Hepatocyte (in vitro differentiated cells): ENCODE measurements at regions not wholly inside any gene's neighbourhood (a gene's known extent, or its start where the extent isn't known, plus 50 kb on each side); places are given as distances from the start of the nearest gene placed in this dataset.

Experiments
- DNase-seq: peaks from one replicate; pipeline ENCODE4 v3.0.0-alpha.2; 2016; ENCODE audit warnings: low spot score
- H2AFZ ChIP-seq: fragments of 200-600 bp; sonication (generic); 2 replicates; pipeline ENCODE4 v1.6.0; 2016; ENCODE audit warnings: antibody characterized with exemption, mild to moderate bottlenecking
- H3K27ac ChIP-seq: fragments of 200-600 bp; sonication (generic); 2 replicates; pipeline ENCODE4 v1.5.1; 2016; ENCODE audit warnings: mild to moderate bottlenecking
- H3K27me3 ChIP-seq: fragments of 200-600 bp; sonication (generic); 2 replicates; pipeline ENCODE4 v1.6.1; 2016
- H3K36me3 ChIP-seq: fragments of 200-600 bp; sonication (generic); replicated peaks from 2 replicates; pipeline ENCODE4 v1.5.1; 2016; ENCODE audit warnings: low read depth; ENCODE audit not compliant: insufficient read depth
- H3K4me1 ChIP-seq: fragments of 200-600 bp; sonication (generic); 2 replicates; pipeline ENCODE4 v1.5.1; 2016; ENCODE audit warnings: mild to moderate bottlenecking, moderate library complexity; ENCODE audit not compliant: insufficient read depth
- H3K4me2 ChIP-seq: fragments of 200-600 bp; sonication (generic); 2 replicates; pipeline ENCODE4 v1.6.0; 2016
- H3K4me3 ChIP-seq: fragments of 200-600 bp; sonication (generic); 2 replicates; pipeline ENCODE4 v1.5.1; 2016; ENCODE audit warnings: mild to moderate bottlenecking
- H3K79me2 ChIP-seq: fragments of 200-600 bp; sonication (generic); 2 replicates; pipeline ENCODE4 v1.6.0; 2017; ENCODE audit warnings: mild to moderate bottlenecking
- H3K9me2 ChIP-seq: fragments of 200-600 bp; sonication (generic); replicated peaks from 2 replicates; pipeline ENCODE4 v1.6.0; 2017; ENCODE audit warnings: mild to moderate bottlenecking; ENCODE audit not compliant: insufficient read depth
- H3K9me3 ChIP-seq: fragments of 200-600 bp; sonication (generic); 2 replicates; pipeline ENCODE4 v1.5.1; 2016; ENCODE audit warnings: low read depth, mild to moderate bottlenecking
- H4K20me1 ChIP-seq: fragments of 200-600 bp; sonication (generic); 2 replicates; pipeline ENCODE4 v1.6.0; 2016; ENCODE audit warnings: mild to moderate bottlenecking; ENCODE audit not compliant: insufficient read depth, poor library complexity, severe bottlenecking
- CTCF ChIP-seq: fragments of 200-600 bp; sonication (generic); IDR thresholded peaks from 2 replicates; pipeline ENCODE4 v1.5.1; 2016; ENCODE audit warnings: antibody characterized with exemption, mild to moderate bottlenecking; ENCODE audit not compliant: poor library complexity
- EZH2 ChIP-seq: fragments of 200-600 bp; sonication (generic); IDR thresholded peaks from 2 replicates; pipeline ENCODE4 v1.6.1; 2016; ENCODE audit warnings: antibody characterized with exemption, mild to moderate bottlenecking, borderline replicate concordance
- EZH2phosphoT487 ChIP-seq: fragments of 200-600 bp; sonication (generic); IDR thresholded peaks from one replicate; pipeline ENCODE4 v1.6.1; 2018; ENCODE audit warnings: antibody characterized with exemption, mild to moderate bottlenecking, low read depth, moderate library complexity; ENCODE audit not compliant: unreplicated experiment, severe bottlenecking
- WGBS: methylation state at CpG from one replicate; pipeline ENCODE4 v1.1.6; 2016; ENCODE audit warnings: low lambda C conversion rate; ENCODE audit errors: missing lambda C conversion rate; 5-methylcytosine and 5-hydroxymethylcytosine counted together

DNA sequence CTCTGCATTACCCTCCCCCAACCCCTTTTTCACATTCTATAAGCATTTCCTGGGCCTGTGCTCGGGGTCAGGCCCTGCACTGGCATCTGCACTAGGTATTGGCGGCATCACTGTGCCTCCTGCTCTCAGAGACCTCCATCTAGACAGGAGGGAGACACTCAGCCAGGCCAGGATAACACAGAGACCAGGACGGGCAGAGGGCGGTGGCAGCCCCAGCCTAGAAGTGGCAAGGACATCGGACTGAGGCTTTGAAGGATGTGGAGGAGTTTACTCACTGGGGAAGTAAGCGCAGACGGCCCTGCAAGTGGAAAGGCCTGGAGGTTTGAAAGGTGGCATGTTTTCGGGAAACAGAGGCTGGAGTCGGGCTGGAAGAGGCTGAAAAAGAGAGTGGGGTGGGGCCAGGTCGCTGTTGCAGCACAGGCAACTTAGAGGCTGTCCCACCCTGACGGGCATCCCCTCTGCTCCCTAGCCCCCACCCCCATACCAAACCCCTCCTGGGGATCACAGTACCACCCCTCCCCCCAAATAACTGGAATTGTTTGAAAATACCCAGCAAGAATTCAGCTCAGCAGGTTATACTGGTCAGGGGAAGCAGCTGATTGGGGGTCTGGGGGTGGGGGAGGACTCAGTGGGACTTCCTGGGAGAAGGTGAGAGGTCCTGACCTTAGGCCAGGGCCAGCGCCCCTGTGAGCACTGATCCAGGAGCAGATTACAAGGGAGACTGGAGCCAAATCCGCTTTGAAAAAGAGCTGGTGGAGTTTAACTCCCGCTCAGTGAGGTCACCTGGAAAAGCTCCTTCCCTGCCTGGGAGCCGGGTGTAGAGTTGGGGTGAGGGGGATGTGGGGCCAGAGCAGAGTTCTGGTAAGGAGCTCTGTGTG, 121.8 kb upstream of the WNT4 start:
- no peak overlapping the region for H3K27ac ChIP-seq
- H3K27me3 ChIP-seq: no peaks in the 10 kb centered on the region
- H3K4me2 ChIP-seq: no peak overlapping the region
- TF ChIP-seq EZH2 (no peak), EZH2phosphoT487 (no peak), CTCF (no peak)
- no peak overlapping the region for H3K4me3 ChIP-seq
- WGBS: 69% methylated on average over 15 of the region's 15 CpGs
- H3K9me2 ChIP-seq: no peaks in the 10 kb centered on the region
- H3K9me3 ChIP-seq: no peaks in the 10 kb centered on the region
- no peak overlapping the region for H2AFZ ChIP-seq
- H3K79me2 ChIP-seq: no peaks in the 10 kb centered on the region
- H4K20me1 ChIP-seq: no peaks in the 10 kb centered on the region
- H3K4me1 ChIP-seq: peaks cover 4% of the 10 kb centered on the region
- no peak for DNase-seq
- no peaks in the 10 kb centered on the region for H3K36me3 ChIP-seq

GRCh38 chr1:22266141-22266540, 123.2 kb upstream of the WNT4 start:
- Histone ChIP-seq H3K79me2 (no peaks in the 10 kb centered on the region), H3K4me1 (no peaks in the 10 kb centered on the region), H3K27ac (no peak overlapping the region), H3K4me3 (no peak overlapping the region), H4K20me1 (no peaks in the 10 kb centered on the region), H3K9me3 (no peaks in the 10 kb centered on the region), H3K36me3 (no peaks in the 10 kb centered on the region), H3K4me2 (no peak overlapping the region), H3K9me2 (no peaks in the 10 kb centered on the region), H2AFZ (no peak overlapping the region), H3K27me3 (no peaks in the 10 kb centered on the region)
- 89% methylated on average over 4 of the region's 6 CpGs for WGBS
- no peak for DNase-seq
- TF ChIP-seq CTCF (no peak), EZH2phosphoT487 (no peak), EZH2 (no peak)

DNA sequence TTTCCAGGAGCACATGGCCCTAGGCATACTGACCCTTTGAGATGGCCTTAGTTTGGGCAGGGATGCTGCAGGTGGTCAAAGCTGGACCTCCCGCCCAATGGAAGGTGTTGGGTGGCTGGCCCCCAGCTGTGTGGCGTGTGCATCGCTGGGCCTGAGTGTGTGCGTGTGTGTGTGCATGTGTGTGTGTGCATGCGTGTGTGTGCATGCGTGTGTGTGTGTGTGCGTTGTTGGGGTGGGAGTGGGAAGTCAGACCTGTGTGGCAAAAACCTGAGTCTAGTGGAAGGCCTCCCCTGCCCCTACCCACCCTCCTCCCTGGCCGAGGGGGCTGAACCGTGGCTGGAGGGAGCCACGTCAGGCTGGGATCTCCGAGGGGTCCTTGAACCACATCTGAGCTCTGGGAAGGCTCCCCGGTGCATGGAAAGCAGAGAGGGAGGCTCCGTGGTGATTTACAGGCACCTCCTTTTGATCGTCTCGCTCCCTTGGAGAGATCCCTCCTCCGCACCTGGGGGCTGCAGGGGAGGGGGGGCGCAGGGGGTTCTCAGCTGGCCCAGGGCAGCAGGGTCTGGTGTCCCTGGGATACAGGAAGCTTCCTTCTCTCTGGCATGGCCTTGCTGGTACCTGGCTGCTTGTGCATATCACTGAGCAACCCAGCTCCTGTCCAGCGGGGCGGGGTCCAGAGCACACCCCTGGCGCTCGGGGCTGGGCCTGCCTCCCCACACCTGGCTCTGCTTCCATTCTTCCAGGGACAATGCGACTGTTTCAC, 124.7 kb upstream of the WNT4 start:
- Histone ChIP-seq H3K27me3 (no peaks in the 10 kb centered on the region), H3K27ac (no peak overlapping the region), H3K4me3 (no peak overlapping the region), H4K20me1 (no peaks in the 10 kb centered on the region), H3K79me2 (no peaks in the 10 kb centered on the region), H3K9me3 (no peaks in the 10 kb centered on the region), H3K4me1 (no peaks in the 10 kb centered on the region), H3K4me2 (no peak overlapping the region), H3K36me3 (no peaks in the 10 kb centered on the region), H3K9me2 (no peaks in the 10 kb centered on the region), H2AFZ (no peak overlapping the region)
- WGBS: 87% methylated on average over 22 of the region's 22 CpGs
- TF ChIP-seq EZH2phosphoT487: no peak
- no peak for TF ChIP-seq CTCF
- no peak for TF ChIP-seq EZH2
- DNase-seq: no peak
